ENCODE measurements at regions not wholly inside any gene's neighbourhood (a gene's known extent, or its start where the extent isn't known, plus 50 kb on each side); places are given as distances from the start of the nearest gene placed in this dataset.

DNA sequence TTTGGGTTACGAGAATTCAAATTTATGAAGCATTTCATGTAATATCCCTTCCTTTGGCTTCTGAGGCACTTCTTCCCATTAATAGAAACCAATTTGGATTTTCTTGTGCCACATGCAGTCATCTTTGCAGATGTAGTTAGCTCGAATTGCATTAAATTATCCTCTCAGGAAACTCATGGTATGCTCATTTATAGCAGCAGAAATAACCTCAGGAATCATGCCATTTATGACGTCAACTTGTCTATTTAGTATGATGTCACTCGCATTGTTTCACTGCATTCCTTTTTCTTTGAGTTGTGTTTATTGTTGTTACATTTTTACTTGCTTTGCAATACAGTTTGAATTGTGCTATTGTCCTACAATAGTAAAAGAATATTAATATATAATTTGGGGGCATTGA is 163.8 kb downstream of the RBM43 start:
- Histone ChIP-seq H3K9me3 (ENCODE audit: low read depth, low read length) (no peaks in the 10 kb centered on the region), H2AFZ (ENCODE audit: low read length) (no peak overlapping the region), H3K79me2 (ENCODE audit: insufficient read depth, low read length) (no peaks in the 10 kb centered on the region), H3K27ac (ENCODE audit: low read depth, low read length) (no peak overlapping the region), H3K4me1 (ENCODE audit: insufficient read depth, low read length) (no peaks in the 10 kb centered on the region), H3K36me3 (ENCODE audit: insufficient read depth, low read length) (no peaks in the 10 kb centered on the region), H3K27me3 (ENCODE audit: insufficient read depth, low read length) (no peaks in the 10 kb centered on the region), H4K20me1 (ENCODE audit: insufficient read depth, low read length) (no peaks in the 10 kb centered on the region), H3K4me3 (ENCODE audit: insufficient read depth, low read length) (no peak overlapping the region), H3K4me2 (ENCODE audit: insufficient read depth, low read length) (no peak overlapping the region)
- DNase-seq (ENCODE audit: insufficient read length, low spot score, missing footprints), result no peak
- TF ChIP-seq, protein P1, sequence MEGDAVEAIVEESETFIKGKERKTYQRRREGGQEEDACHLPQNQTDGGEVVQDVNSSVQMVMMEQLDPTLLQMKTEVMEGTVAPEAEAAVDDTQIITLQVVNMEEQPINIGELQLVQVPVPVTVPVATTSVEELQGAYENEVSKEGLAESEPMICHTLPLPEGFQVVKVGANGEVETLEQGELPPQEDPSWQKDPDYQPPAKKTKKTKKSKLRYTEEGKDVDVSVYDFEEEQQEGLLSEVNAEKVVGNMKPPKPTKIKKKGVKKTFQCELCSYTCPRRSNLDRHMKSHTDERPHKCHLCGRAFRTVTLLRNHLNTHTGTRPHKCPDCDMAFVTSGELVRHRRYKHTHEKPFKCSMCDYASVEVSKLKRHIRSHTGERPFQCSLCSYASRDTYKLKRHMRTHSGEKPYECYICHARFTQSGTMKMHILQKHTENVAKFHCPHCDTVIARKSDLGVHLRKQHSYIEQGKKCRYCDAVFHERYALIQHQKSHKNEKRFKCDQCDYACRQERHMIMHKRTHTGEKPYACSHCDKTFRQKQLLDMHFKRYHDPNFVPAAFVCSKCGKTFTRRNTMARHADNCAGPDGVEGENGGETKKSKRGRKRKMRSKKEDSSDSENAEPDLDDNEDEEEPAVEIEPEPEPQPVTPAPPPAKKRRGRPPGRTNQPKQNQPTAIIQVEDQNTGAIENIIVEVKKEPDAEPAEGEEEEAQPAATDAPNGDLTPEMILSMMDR (IDR thresholded peaks at IDR 0.05; ENCODE audit: extremely low read depth, low read depth, low read length), result no peak

DNA sequence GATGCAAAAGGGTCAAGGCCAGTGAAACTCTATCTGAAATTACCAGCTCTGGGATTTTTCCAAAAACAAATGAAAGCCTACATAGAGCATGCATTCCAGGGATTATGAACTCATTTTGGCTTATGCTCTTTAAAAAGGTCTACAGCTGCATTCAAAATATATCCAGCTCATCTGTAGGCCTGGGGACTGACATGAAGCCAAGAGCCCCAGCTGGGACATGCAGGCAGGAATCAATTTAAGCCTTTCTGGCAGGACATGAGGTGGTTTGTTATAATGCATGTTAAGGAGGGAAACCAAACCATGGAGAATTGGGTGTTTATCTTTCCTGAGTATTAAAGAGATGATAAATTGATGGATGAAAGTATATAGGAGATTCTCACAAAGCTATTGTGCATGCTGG is 164.5 kb downstream of the RBM43 start:
- Histone ChIP-seq H3K79me2 (ENCODE audit: insufficient read depth, low read length) (no peaks in the 10 kb centered on the region), H3K4me2 (ENCODE audit: insufficient read depth, low read length) (no peak overlapping the region), H3K9me3 (ENCODE audit: low read depth, low read length) (no peaks in the 10 kb centered on the region), H3K4me3 (ENCODE audit: insufficient read depth, low read length) (no peak overlapping the region), H3K4me1 (ENCODE audit: insufficient read depth, low read length) (no peaks in the 10 kb centered on the region), H4K20me1 (ENCODE audit: insufficient read depth, low read length) (no peaks in the 10 kb centered on the region), H2AFZ (ENCODE audit: low read length) (no peak overlapping the region), H3K27ac (ENCODE audit: low read depth, low read length) (no peak overlapping the region), H3K27me3 (ENCODE audit: insufficient read depth, low read length) (no peaks in the 10 kb centered on the region), H3K36me3 (ENCODE audit: insufficient read depth, low read length) (no peaks in the 10 kb centered on the region)
- DNase-seq (ENCODE audit: insufficient read length, low spot score, missing footprints), result no peak
- TF ChIP-seq, protein P1 (IDR thresholded peaks at IDR 0.05; ENCODE audit: extremely low read depth, low read depth, low read length), result no peak

DNA sequence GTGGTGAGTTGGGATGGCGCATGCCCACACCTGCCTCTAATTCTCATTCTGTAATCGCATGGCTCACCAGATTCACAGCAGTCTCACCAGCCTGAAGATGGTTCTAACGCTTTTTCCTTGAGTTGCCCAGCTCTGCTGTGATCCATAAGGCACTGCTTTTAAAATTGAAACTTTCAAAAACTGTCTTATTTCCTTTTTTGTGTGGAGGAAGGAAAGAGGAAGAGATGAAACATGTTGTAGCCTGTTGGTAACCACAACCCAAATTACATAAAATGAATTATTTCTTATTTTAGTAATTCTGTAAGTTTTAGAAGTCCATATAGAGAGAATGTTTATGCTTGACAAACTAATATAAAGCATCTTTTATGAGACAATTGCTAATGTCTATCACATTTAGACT is 165.4 kb downstream of the RBM43 start:
- Histone ChIP-seq H4K20me1 (ENCODE audit: insufficient read depth, low read length) (no peaks in the 10 kb centered on the region), H2AFZ (ENCODE audit: low read length) (no peak overlapping the region), H3K4me2 (ENCODE audit: insufficient read depth, low read length) (no peak overlapping the region), H3K27ac (ENCODE audit: low read depth, low read length) (no peak overlapping the region), H3K9me3 (ENCODE audit: low read depth, low read length) (no peaks in the 10 kb centered on the region), H3K4me3 (ENCODE audit: insufficient read depth, low read length) (no peak overlapping the region), H3K79me2 (ENCODE audit: insufficient read depth, low read length) (no peaks in the 10 kb centered on the region), H3K27me3 (ENCODE audit: insufficient read depth, low read length) (no peaks in the 10 kb centered on the region), H3K36me3 (ENCODE audit: insufficient read depth, low read length) (no peaks in the 10 kb centered on the region), H3K4me1 (ENCODE audit: insufficient read depth, low read length) (no peaks in the 10 kb centered on the region)
- TF ChIP-seq, protein P1 (IDR thresholded peaks at IDR 0.05; ENCODE audit: extremely low read depth, low read depth, low read length), result no peak
- no peak for DNase-seq (ENCODE audit: insufficient read length, low spot score, missing footprints)

DNA sequence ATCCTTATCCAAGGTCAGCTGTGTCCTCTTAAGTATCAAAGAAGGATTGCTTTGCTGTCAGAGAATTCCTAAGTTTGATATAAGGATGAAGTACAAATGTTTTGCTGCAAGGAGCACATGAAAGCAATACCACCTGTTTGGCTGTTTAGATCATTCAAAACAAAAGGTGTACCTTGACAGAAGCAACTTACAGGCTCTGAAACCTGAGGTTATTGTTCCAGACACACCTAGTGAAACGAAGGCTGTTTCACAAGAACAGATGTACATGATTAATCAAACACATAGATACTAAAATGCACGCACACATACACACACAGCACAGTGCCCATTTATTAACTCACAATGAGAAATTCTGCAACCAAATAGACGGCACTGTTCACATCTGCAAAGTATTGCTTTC is 166.2 kb downstream of the RBM43 start:
- Histone ChIP-seq H3K9me3 (ENCODE audit: low read depth, low read length) (no peaks in the 10 kb centered on the region), H3K27ac (ENCODE audit: low read depth, low read length) (no peak overlapping the region), H3K79me2 (ENCODE audit: insufficient read depth, low read length) (no peaks in the 10 kb centered on the region), H3K36me3 (ENCODE audit: insufficient read depth, low read length) (no peaks in the 10 kb centered on the region), H3K4me1 (ENCODE audit: insufficient read depth, low read length) (no peaks in the 10 kb centered on the region), H3K27me3 (ENCODE audit: insufficient read depth, low read length) (no peaks in the 10 kb centered on the region), H4K20me1 (ENCODE audit: insufficient read depth, low read length) (no peaks in the 10 kb centered on the region), H2AFZ (ENCODE audit: low read length) (no peak overlapping the region), H3K4me3 (ENCODE audit: insufficient read depth, low read length) (no peak overlapping the region), H3K4me2 (ENCODE audit: insufficient read depth, low read length) (no peak overlapping the region)
- TF ChIP-seq, protein P1 (IDR thresholded peaks at IDR 0.05; ENCODE audit: extremely low read depth, low read depth, low read length), result no peak
- DNase-seq (ENCODE audit: insufficient read length, low spot score, missing footprints), result no peak

All from osteoblast (primary cell).